ENCODE measurements at regions not wholly inside any gene's neighbourhood (a gene's known extent, or its start where the extent isn't known, plus 50 kb on each side); places are given as distances from the start of the nearest gene placed in this dataset.

- FAIRE-seq (no peak), DNase-seq (ENCODE audit: low read depth) (no peak)
- TF ChIP-seq, protein P1, sequence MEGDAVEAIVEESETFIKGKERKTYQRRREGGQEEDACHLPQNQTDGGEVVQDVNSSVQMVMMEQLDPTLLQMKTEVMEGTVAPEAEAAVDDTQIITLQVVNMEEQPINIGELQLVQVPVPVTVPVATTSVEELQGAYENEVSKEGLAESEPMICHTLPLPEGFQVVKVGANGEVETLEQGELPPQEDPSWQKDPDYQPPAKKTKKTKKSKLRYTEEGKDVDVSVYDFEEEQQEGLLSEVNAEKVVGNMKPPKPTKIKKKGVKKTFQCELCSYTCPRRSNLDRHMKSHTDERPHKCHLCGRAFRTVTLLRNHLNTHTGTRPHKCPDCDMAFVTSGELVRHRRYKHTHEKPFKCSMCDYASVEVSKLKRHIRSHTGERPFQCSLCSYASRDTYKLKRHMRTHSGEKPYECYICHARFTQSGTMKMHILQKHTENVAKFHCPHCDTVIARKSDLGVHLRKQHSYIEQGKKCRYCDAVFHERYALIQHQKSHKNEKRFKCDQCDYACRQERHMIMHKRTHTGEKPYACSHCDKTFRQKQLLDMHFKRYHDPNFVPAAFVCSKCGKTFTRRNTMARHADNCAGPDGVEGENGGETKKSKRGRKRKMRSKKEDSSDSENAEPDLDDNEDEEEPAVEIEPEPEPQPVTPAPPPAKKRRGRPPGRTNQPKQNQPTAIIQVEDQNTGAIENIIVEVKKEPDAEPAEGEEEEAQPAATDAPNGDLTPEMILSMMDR (IDR thresholded peaks at IDR 0.05; ENCODE audit: insufficient read depth, low read length, severe bottlenecking), result no peak
- H3K4me3 ChIP-seq (ENCODE audit: low read depth, low read length), result no peak overlapping the region
- no peaks in the 10 kb centered on the region for H3K36me3 ChIP-seq (ENCODE audit: control insufficient read depth, insufficient read depth, low read length)
- H3K27me3 ChIP-seq (ENCODE audit: control insufficient read depth, insufficient read depth, low read length), result peaks cover 2% of the 10 kb centered on the region
These were observed 76.0 kb upstream of the SLCO4A1 start for GRCh38 chr20:62566266-62566665.

- H3K27me3 ChIP-seq (ENCODE audit: control insufficient read depth, insufficient read depth, low read length), result peaks cover 2% of the 10 kb centered on the region
- no peak for FAIRE-seq
- no peak for DNase-seq (ENCODE audit: low read depth)
- TF ChIP-seq, protein P1 (IDR thresholded peaks at IDR 0.05; ENCODE audit: insufficient read depth, low read length, severe bottlenecking), result no peak
- no peaks in the 10 kb centered on the region for H3K36me3 ChIP-seq (ENCODE audit: control insufficient read depth, insufficient read depth, low read length)
- no peak overlapping the region for H3K4me3 ChIP-seq (ENCODE audit: low read depth, low read length)
These were observed 75.5 kb upstream of the SLCO4A1 start for GRCh38 chr20:62566771-62567170.

- no peaks in the 10 kb centered on the region for H3K36me3 ChIP-seq (ENCODE audit: control insufficient read depth, insufficient read depth, low read length)
- FAIRE-seq (no peak), DNase-seq (ENCODE audit: low read depth) (no peak)
- H3K27me3 ChIP-seq (ENCODE audit: control insufficient read depth, insufficient read depth, low read length), result peaks cover 2% of the 10 kb centered on the region
- H3K4me3 ChIP-seq (ENCODE audit: low read depth, low read length), result no peak overlapping the region
- TF ChIP-seq, protein P1 (IDR thresholded peaks at IDR 0.05; ENCODE audit: insufficient read depth, low read length, severe bottlenecking), result no peak
These were observed 74.9 kb upstream of the SLCO4A1 start for GRCh38 chr20:62567246-62568044.

GRCh38 chr20:62568045-62568389 lies 74.3 kb upstream of the SLCO4A1 start:
- peaks cover 3% of the 10 kb centered on the region for H3K27me3 ChIP-seq (ENCODE audit: control insufficient read depth, insufficient read depth, low read length)
- DNase-seq (ENCODE audit: low read depth) (no peak), FAIRE-seq (no peak)
- no peak overlapping the region for H3K4me3 ChIP-seq (ENCODE audit: low read depth, low read length)
- TF ChIP-seq, protein P1 (IDR thresholded peaks at IDR 0.05; ENCODE audit: insufficient read depth, low read length, severe bottlenecking), result no peak
- H3K36me3 ChIP-seq (ENCODE audit: control insufficient read depth, insufficient read depth, low read length), result no peaks in the 10 kb centered on the region

DNA sequence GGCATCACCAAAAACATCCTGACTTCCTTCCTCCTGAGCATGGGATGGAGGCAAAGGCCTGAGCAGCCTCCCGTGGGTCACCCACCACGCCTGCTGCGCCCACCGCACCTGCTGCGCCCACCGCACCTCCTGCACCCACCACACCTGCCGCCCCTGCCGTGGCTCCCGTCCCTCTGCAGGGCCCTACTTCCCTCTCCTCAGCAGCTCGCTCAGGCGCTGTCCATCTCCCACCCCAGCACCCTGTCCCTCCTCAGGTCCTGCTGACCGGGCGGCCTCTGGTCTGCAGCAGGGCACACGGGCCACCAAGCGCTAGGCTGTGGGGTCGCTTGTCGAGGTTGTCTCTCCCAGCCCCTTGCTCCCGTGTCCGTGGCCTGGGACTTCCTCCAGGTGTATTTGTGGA lies 72.7 kb upstream of the SLCO4A1 start:
- H3K4me3 ChIP-seq (ENCODE audit: low read depth, low read length), result no peak overlapping the region
- DNase-seq (ENCODE audit: low read depth) (no peak), FAIRE-seq (no peak)
- peaks cover 3% of the 10 kb centered on the region for H3K27me3 ChIP-seq (ENCODE audit: control insufficient read depth, insufficient read depth, low read length)
- no peaks in the 10 kb centered on the region for H3K36me3 ChIP-seq (ENCODE audit: control insufficient read depth, insufficient read depth, low read length)
- TF ChIP-seq, protein P1 (IDR thresholded peaks at IDR 0.05; ENCODE audit: insufficient read depth, low read length, severe bottlenecking), result no peak

GRCh38 chr20:62570403-62570802 lies 71.9 kb upstream of the SLCO4A1 start:
- Histone ChIP-seq H3K4me3 (ENCODE audit: low read depth, low read length) (no peak overlapping the region), H3K36me3 (ENCODE audit: control insufficient read depth, insufficient read depth, low read length) (no peaks in the 10 kb centered on the region), H3K27me3 (ENCODE audit: control insufficient read depth, insufficient read depth, low read length) (peaks cover 3% of the 10 kb centered on the region)
- TF ChIP-seq, protein P1 (IDR thresholded peaks at IDR 0.05; ENCODE audit: insufficient read depth, low read length, severe bottlenecking), result no peak
- no peak for DNase-seq (ENCODE audit: low read depth)
- FAIRE-seq, result no peak

Measured in bronchial epithelial cell (primary cell).